Erythroblast (primary cell): ENCODE measurements at regions not wholly inside any gene's neighbourhood (a gene's known extent, or its start where the extent isn't known, plus 50 kb on each side); places are given as distances from the start of the nearest gene placed in this dataset.

Experiments
- GATA1 ChIP-seq: IDR thresholded peaks from 2 replicates; pipeline ENCODE4 v1.6.1; 2011; ENCODE audit warnings: low read depth, mild to moderate bottlenecking, control low read depth, low read length, moderate library complexity
- POLR2A ChIP-seq: IDR thresholded peaks from 2 replicates; pipeline ENCODE4 v1.6.1; 2011; ENCODE audit warnings: mild to moderate bottlenecking, low read length

DNA sequence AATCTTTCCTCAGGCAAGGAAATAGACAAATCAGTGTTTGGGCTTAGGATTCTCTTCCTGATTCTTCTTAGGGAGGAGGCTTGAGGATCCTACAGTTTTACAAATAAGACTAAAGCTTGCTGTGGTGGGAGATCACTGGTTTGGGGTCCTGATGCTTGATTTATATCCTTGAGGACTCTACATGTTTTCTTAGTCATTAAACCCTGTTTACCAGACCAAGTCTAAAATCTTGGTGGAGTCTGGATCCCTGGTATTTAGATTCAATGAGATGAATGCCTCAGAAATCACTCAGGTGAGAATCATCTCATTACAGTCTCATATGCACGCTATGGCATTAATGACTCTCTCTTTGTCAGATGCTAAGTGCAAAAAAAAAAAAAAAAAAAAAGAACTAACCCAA, 304.3 kb upstream of the SALL1 start:
- TF ChIP-seq POLR2A (no peak), GATA1 (no peak)
